Stimulated activated CD4-positive, alpha-beta T cell treated with anti-CD3 and anti-CD28 coated beads, Interleukin-15, amount 100 ng/mL, for 1 hour (primary cell): ENCODE measurements at regions not wholly inside any gene's neighbourhood (a gene's known extent, or its start where the extent isn't known, plus 50 kb on each side); places are given as distances from the start of the nearest gene placed in this dataset.

Experiments used
- DNase-seq, 2 donors: peaks; one replicate each; pipeline ENCODE4 v3.0.0-alpha.2; 2020; ENCODE audit warnings: low read depth in 1 of 2, low spot score in 1 of 2

DNA sequence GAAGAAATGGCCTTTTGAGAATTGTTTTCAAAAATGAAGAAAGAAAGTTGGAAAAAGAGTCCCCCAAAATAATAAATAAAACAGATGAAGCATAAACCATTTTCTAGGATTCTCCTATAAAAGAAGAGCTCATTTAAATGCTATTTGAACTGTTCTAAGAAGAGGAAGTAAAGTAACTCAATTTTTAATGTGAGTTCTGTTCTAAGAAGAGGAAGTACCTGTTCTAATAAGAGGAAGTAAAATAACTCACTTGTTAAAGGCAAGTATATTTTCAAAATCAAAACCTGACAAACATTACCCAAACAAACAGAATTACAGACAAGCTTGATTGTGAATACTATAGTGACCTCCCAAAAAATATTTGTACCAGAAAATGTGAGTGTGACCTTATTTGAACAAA, 1326.3 kb downstream of the C4orf33 start:
- DNase-seq, result no peak

GRCh38 chr4:130424211-130424610, 1328.3 kb downstream of the C4orf33 start:
- no peak for DNase-seq

GRCh38 chr4:130432289-130432688, 1336.3 kb downstream of the C4orf33 start:
- DNase-seq, result no peak

DNA sequence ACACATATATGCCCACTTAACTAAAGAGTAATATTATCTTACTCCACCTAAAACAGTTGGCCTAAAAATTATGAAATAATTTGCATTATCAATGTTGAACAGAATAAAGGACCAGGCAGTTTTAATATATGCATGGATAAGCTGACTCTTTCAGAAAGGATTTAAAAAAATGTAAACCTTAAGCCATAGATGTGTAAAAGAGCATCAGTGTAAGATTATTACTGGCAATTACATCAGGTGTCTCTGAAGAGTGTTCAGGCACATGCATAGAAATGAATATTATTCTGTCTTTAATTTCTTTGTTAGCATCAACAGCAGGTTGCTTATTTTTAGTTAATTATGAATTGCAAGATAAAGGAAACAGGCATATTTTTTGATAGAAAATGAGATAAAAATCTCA, 1353.8 kb downstream of the C4orf33 start:
- DNase-seq, result no peak

DNA sequence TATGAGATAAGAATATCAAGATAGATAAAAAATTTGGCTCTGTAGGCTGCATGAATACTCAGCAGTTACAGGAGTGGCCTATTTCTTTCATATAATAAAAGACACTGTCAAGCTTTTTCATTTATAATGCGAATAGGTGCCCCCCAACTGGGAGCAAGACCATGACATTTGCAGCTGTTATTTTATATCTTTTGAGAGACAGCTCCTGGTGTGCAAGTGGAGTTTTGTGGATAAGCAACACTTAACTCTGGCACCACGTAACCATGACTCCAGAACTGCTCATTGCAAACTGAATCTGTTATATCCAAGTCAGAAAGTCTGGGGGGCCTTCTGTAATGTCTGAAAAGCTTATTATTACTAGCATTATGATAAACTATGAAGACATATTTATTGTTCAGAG, 1372.4 kb downstream of the C4orf33 start:
- no peak for DNase-seq

DNA sequence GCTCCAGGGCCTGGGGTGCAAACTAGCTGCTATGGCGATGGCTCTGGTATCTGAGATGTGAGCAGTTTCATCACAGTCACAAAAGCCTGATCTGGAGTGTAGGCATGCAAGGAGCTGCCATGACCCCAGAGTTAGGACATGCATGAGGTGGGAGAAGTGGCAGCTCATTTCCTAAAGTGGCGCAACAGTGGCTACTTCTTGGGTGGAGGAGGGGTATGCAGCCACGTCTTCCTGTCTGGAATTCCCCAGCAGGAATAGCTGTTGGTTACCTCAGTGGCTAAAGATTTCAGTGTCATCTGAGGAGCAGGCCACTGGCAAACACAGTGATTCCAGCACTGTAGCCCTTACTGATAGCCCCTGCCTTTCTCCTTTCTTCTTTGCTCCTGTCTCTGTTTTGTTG, 1382.5 kb downstream of the C4orf33 start:
- DNase-seq, result no peak

- no peak for DNase-seq
Observed at GRCh38 chr4:130479020-130479419, 1383.1 kb downstream of the C4orf33 start.

DNA sequence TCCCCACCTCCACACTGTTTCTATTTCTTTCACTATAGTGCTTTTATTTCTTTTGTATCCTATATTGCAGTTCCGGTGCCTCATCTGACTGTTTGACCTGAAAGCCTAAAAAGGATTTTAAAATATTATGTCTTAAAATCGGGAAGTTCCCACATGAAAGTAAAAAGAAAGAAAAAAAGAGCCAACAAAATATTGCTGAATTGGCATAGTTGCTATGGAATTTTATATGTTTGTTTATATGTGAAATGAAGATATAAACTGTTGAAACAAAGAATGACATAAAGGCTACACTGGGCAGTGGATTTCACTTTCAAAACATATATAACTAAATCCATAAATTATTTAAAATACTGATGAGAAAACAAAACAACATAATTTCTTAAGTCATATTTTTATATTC, 1383.7 kb downstream of the C4orf33 start:
- DNase-seq, result no peak

- no peak for DNase-seq
Observed at GRCh38 chr4:130484826-130485225, 1388.9 kb downstream of the C4orf33 start.

- no peak for DNase-seq
Observed at GRCh38 chr4:130485371-130485770, 1389.4 kb downstream of the C4orf33 start.

- DNase-seq, result no peak
Observed at GRCh38 chr4:130486186-130486585, 1390.2 kb downstream of the C4orf33 start.

GRCh38 chr4:130486841-130487240, 1390.9 kb downstream of the C4orf33 start:
- DNase-seq, result no peak

GRCh38 chr4:130510661-130511060, 1414.7 kb downstream of the C4orf33 start:
- no peak for DNase-seq

- no peak for DNase-seq
Observed at GRCh38 chr4:130511776-130512175, 1415.8 kb downstream of the C4orf33 start.

DNA sequence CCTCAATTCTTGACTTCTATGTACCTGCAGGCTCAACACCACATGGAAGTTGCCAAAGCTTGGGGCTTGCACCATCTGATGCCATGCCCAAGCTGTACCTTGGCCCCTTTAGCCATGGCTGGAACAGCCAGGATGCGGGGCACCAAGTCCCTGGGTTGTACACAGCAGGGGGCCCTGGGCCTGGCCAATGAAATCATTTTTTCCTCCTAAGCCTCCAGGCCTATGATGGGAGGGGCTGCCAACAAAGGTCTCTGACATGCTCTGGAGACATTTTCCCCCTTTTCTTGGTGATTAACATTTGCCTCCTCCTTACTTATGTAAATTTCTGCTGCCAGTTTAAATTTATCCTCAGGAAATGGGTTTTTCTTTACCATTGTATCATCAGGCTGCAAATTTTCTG, 1428.1 kb downstream of the C4orf33 start:
- no peak for DNase-seq

- DNase-seq, result no peak
Observed at GRCh38 chr4:130530505-130530904, 1434.6 kb downstream of the C4orf33 start.

- no peak for DNase-seq
Observed at GRCh38 chr4:130534651-130535050, 1438.7 kb downstream of the C4orf33 start.

DNA sequence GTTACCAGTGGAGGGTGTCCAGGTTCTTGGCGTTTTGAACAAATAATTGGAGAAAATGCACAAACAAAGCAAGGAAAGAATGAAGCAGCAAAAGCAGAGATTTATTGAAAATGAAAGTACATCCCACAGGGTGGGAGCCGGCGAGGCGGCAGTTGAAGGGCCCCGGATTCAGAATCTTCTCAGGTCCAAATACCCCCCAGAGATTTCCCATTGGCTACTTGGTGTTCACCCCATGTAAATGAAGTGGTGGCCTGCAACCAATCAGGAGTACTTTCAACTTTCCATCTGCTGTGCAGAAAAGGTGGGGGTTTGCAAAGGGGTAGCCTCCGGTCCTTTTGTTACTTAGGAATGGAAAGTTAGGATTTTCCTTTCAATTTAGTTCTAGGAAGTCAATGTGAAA, 1447.0 kb downstream of the C4orf33 start:
- DNase-seq, result no peak

DNA sequence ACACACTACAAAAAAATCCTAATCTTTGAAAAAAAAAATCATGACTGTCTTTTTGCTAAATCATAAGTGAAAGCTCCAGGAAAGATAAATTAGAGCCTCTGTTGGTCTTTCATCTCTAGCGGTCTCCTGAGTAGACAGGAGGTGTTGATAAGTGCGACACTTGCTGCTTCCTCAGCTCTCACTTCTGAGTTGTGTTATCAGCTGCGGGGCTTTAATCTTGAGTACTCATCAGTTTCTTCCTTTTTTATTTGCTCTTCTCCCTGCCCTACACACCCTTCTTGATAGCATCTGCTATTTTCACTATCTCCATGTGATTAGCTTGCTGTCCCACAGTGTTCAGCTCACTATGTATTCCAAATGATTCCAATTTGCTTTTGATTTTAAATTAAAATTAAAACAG, 1449.2 kb downstream of the C4orf33 start:
- no peak for DNase-seq

GRCh38 chr4:130545596-130545995, 1449.6 kb downstream of the C4orf33 start:
- no peak for DNase-seq

- DNase-seq, result no peak
Observed at GRCh38 chr4:130559268-130559667, 1463.3 kb downstream of the C4orf33 start.

DNA sequence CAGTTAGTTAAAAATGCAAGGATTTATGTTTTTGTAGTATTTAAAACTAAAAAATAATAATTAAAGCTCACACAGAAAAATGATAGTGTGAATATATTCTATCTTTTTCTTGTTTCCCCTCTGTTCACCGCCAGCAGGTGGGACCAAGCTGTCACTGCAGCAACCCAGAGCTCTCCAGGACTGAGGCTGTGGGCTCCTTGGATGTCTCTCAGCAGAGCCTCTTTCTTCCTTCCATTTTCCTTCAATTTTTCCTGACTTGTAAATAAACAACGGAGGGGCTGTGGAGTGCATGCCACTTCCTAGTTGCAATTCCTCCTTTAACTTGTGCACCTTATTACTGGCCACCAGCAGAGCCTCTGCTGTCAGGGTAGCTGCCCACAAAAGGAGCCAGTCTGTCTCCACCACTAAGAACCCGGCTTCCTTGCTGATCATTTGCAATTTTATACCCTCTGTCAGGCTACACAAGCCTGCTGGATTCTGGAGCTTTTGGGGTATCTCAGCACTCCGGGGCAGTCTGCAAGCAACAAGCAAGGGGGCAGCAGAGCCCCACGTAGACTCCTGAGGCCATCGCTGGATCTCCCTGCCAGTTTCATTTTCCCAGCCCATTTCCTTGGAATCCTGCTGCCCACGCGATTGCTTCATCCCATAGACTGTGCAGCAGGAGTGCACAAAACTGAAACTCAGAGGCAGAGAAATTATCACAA, 1467.4 kb downstream of the C4orf33 start:
- no peak for DNase-seq

DNA sequence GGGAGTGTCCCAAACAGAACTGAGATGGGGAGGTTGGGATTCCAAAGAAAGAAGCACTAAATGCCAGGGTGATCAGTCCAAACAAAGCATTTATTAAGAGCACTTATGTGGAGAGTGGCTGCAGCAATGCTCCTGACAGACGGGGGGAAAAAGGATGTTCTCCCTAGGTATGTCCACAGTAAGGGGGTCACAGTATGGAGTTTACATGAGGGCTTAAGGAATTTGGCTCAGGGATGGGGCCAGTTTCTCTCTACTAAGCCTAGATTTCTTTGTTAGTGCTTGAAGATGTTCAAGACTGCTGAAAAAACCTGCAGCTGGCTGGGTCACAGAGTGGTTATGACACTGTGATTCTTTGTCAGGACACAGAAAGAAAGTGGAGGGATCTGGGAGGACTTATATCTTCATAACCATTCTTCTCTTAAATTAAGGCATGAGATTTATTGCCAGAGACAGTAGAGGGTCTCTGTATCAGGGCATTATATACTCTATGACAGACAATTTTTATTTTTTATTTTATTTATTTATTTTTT, 1468.0 kb downstream of the C4orf33 start:
- DNase-seq, result no peak
